ENCODE measurements at regions not wholly inside any gene's neighbourhood (a gene's known extent, or its start where the extent isn't known, plus 50 kb on each side); places are given as distances from the start of the nearest gene placed in this dataset.

DNA sequence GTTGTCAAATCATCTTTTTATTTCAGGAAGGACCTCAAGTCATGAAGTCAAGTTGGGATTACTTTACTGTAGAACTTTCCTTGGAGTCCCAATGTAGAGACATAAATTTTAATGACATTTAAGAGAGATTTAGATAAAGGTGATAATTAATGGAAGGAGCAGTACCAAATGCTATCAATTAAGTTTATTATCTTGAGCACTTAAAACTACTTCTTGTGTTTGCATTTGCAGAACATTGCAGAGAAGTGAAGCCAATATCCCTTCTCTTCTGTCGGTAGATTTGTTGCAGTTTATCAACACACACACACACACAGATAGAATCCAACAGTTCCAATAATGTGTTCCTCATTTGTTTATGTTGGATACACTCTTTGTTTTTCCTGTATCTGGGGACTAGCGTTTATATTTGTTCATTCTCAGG, 570.7 kb downstream of the EPHA4 start:
- Histone ChIP-seq H3K4me3 (ENCODE audit: low read depth, low read length) (no peak overlapping the region), H3K36me3 (ENCODE audit: control insufficient read depth in 2 of 2, insufficient read depth in 1 of 2, low read length in 2 of 2) (no peaks in the 10 kb centered on the region), H3K27ac (ENCODE audit: extremely low read depth, low read depth, low read length) (no peak overlapping the region), H3K4me1 (ENCODE audit: control insufficient read depth, insufficient read depth, low read length) (peaks cover 19% of the 10 kb centered on the region), H3K9me3 (ENCODE audit: control insufficient read depth, insufficient read depth, low read depth, low read length) (no peaks in the 10 kb centered on the region)
- ChIA-PET CTCF (no interaction called here), POLR2A (no interaction called here)
- TF ChIP-seq ZNF140 (tag by site-specific recombination; IDR thresholded peaks at IDR 0.05) (no peak), ZNF610 (tag by site-specific recombination; IDR thresholded peaks at IDR 0.05; ENCODE audit: borderline replicate concordance) (no peak), ZNF785 (tag by site-specific recombination; IDR thresholded peaks at IDR 0.05) (no peak), PRDM4 (tag by site-specific recombination; IDR thresholded peaks at IDR 0.05) (peak; percentile 61; the same call in 1 of the 2 replicates), ZNF354C (tag by site-specific recombination; IDR thresholded peaks at IDR 0.05; ENCODE audit: borderline replicate concordance, low read depth) (no peak), ZFP69B (tag by site-specific recombination; IDR thresholded peaks at IDR 0.05) (no peak), ZIC2 (tag by site-specific recombination; IDR thresholded peaks at IDR 0.05) (no peak), BCL11B (tag by site-specific recombination; IDR thresholded peaks at IDR 0.05; ENCODE audit: low read depth) (0 out of 2 replicates have a peak, but pooled peaks have one; percentile 51), ZNF426 (tag by site-specific recombination; IDR thresholded peaks at IDR 0.05) (no peak), FEZF1 (tag by site-specific recombination; IDR thresholded peaks at IDR 0.05) (peak; percentile 57), OSR2 (tag by site-specific recombination; IDR thresholded peaks at IDR 0.05) (peak; percentile 52; the same call in 1 of the 2 replicates), PRDM6 (tag by site-specific recombination; IDR thresholded peaks at IDR 0.05) (peak; percentile 58), ZNF280C (tag by site-specific recombination; IDR thresholded peaks at IDR 0.05) (no peak), YY1 (tag by site-specific recombination; IDR thresholded peaks at IDR 0.05) (no peak), ZBTB20 (tag by site-specific recombination; IDR thresholded peaks at IDR 0.05) (no peak), ZNF843 (tag by site-specific recombination; IDR thresholded peaks at IDR 0.05) (peak; percentile 34; the same call in 1 of the 2 replicates), ZNF37A (tag by site-specific recombination; IDR thresholded peaks at IDR 0.05) (no peak), ZFP3 (tag by site-specific recombination; IDR thresholded peaks at IDR 0.05; ENCODE audit: low read depth) (no peak), ZNF701 (tag by site-specific recombination; IDR thresholded peaks at IDR 0.05) (no peak), ZNF239 (tag by site-specific recombination; IDR thresholded peaks at IDR 0.05) (no peak), ZNF639 (tag by site-specific recombination; IDR thresholded peaks at IDR 0.05) (no peak), ZSCAN23 (tag by site-specific recombination; IDR thresholded peaks at IDR 0.05) (no peak), ZXDB (tag by site-specific recombination; IDR thresholded peaks at IDR 0.05) (peak; percentile 47; the same call in 1 of the 2 replicates)
- TF ChIP-seq, protein P1, sequence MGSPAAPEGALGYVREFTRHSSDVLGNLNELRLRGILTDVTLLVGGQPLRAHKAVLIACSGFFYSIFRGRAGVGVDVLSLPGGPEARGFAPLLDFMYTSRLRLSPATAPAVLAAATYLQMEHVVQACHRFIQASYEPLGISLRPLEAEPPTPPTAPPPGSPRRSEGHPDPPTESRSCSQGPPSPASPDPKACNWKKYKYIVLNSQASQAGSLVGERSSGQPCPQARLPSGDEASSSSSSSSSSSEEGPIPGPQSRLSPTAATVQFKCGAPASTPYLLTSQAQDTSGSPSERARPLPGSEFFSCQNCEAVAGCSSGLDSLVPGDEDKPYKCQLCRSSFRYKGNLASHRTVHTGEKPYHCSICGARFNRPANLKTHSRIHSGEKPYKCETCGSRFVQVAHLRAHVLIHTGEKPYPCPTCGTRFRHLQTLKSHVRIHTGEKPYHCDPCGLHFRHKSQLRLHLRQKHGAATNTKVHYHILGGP (tag by site-specific recombination; IDR thresholded peaks at IDR 0.05): peak; percentile 55; the same call in 1 of the 2 replicates
- TF ChIP-seq, protein P2, sequence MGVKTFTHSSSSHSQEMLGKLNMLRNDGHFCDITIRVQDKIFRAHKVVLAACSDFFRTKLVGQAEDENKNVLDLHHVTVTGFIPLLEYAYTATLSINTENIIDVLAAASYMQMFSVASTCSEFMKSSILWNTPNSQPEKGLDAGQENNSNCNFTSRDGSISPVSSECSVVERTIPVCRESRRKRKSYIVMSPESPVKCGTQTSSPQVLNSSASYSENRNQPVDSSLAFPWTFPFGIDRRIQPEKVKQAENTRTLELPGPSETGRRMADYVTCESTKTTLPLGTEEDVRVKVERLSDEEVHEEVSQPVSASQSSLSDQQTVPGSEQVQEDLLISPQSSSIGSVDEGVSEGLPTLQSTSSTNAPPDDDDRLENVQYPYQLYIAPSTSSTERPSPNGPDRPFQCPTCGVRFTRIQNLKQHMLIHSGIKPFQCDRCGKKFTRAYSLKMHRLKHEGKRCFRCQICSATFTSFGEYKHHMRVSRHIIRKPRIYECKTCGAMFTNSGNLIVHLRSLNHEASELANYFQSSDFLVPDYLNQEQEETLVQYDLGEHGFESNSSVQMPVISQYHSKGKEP (tag by site-specific recombination; IDR thresholded peaks at IDR 0.05): peak; percentile 57; the same call in 1 of the 2 replicates
- TF ChIP-seq, protein P3, sequence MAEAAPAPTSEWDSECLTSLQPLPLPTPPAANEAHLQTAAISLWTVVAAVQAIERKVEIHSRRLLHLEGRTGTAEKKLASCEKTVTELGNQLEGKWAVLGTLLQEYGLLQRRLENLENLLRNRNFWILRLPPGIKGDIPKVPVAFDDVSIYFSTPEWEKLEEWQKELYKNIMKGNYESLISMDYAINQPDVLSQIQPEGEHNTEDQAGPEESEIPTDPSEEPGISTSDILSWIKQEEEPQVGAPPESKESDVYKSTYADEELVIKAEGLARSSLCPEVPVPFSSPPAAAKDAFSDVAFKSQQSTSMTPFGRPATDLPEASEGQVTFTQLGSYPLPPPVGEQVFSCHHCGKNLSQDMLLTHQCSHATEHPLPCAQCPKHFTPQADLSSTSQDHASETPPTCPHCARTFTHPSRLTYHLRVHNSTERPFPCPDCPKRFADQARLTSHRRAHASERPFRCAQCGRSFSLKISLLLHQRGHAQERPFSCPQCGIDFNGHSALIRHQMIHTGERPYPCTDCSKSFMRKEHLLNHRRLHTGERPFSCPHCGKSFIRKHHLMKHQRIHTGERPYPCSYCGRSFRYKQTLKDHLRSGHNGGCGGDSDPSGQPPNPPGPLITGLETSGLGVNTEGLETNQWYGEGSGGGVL (tag by site-specific recombination; IDR thresholded peaks at IDR 0.05): no peak
